ENCODE measurements at regions not wholly inside any gene's neighbourhood (a gene's known extent, or its start where the extent isn't known, plus 50 kb on each side); places are given as distances from the start of the nearest gene placed in this dataset.
"Not testable (repeated sequence)": the region's sequence is repeated elsewhere in the genome, so short reads cannot be mapped to it uniquely, and the experiment has no call there.

DNA sequence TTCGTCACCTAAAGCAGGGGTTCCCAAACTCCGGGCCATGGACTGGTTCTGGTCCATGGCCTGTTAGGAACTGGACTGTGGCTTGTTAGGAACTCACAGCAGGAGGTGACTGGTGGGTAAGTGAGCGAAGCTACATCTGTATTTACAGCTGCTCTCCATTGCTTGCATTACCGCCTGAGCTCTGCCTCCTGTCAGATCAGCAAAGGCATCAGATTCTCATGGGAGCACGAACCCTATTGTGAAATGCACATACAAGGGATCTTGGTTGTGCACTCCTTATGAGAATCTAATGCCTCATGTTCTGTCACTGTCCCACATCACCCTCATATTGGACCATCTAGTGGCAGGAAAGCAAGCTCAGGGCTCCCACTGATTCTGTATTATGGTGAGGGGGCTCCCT is 217.0 kb downstream of the ZFP36L2 start:
- DNase-seq = no peak

DNA sequence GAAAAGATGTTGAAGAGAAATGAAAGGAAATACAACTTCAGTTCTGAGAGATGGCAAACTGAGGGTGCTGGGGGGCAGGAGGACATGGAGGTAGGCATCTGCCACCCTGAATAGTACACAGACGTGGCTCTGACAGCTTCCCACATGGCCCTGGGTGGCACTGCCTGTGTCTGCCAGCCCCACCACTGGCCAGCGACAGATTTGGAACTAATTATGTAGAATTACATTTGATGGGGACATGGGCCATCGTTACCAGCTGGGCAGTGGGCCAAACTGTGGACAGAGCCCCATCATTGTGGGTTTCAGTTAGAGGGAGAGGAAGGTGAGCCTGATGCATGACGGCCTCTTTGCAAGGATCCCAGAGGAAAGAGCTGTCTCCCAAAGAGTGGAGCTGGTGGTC is 216.0 kb upstream of the HAAO start:
- DNase-seq = no peak

DNA sequence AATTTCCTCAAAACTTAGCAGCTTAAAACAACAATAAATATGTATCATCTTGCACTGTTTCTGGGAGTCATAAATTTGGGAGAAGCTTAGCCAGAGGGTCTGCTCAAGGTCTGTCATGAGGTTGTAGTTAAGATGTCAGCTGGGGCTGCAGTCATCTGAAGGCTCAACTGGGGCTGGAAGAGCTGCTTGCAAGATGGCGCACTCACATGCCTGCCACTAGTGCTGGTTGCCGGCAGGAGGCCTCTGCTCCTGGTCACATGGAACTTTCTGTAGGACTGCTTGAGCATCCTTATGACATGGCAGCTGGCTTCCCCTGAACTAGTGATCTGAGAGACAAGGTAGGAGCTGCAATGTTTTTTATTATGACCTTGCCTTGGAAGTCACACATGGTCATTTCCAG is 215.5 kb upstream of the HAAO start:
- no peak for DNase-seq

DNA sequence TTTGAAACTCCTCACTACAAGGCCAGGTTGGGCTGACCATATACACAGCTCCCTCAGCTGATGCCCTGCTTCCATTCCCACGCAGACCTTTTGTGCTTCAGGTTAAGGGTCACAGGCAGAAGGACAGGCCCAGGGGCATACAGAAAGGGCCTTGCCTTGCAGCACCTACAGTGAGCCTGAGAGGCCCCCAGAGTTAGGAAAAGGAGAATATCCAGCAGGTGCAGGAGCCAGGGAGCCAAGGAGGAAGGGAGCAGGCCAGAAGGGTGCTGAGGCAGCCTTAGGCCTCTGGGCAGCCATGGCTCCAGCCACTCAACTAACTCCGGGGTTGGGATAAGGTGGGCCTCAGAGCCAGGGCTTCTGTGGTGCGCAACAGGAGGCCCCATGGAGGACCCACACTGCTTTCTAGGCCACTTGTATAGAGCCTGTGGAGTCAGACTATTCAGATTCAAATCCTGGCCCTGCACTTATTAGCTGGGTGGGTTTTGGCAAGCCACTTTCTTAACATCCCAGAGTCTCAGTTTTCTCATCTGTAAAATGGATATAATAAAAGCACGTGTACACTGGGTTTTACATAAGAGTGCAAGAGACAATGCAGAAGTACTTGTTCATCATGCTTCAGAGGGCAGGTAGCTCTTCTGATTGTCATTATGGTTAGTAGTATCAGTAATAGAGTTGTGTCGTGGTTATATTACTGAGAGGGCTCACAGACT is 214.6 kb upstream of the HAAO start:
- no peak for DNase-seq

DNA sequence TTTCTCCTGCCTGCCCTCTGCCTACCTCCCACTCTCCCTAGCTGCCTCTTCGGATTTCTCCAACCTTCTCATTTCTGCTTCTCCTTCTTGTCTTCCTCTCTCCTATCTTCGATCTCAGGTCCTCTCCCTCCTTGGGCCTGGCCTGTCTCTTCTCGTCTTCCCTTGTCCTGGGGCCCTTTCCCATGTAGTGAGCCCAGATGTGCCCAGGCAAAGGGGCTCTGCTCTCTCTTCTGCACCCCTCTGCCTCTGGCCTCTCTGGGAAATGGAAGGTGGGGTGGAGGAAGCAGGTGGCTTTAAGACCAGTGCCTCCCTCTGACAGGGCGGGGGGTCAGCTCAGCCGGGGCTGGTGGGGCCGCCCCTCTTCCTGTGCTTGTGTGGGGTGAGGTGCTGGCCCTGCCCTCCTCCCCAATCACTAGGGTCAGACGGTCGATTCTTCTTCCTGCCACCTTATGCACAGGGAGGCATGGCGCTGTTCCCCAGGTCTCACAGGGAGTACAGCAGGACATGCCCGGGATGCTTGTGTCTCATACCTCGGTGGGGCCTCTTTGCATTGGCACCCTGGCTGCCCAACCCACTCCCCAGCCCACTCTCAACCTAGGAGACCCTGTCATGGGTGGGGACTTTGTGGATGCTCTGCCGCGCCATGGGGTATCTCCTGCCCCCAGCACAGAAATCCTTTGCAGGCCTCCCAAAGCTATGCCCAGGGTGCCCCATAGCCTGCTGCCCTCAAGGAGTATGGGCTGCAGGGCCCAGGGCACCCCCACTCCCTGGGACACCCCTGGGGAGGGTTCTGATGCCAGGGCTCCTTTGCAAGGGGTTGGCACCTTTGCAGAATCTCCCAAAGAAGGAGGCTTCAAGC is 213.8 kb upstream of the HAAO start:
- DNase-seq = no peak

DNA sequence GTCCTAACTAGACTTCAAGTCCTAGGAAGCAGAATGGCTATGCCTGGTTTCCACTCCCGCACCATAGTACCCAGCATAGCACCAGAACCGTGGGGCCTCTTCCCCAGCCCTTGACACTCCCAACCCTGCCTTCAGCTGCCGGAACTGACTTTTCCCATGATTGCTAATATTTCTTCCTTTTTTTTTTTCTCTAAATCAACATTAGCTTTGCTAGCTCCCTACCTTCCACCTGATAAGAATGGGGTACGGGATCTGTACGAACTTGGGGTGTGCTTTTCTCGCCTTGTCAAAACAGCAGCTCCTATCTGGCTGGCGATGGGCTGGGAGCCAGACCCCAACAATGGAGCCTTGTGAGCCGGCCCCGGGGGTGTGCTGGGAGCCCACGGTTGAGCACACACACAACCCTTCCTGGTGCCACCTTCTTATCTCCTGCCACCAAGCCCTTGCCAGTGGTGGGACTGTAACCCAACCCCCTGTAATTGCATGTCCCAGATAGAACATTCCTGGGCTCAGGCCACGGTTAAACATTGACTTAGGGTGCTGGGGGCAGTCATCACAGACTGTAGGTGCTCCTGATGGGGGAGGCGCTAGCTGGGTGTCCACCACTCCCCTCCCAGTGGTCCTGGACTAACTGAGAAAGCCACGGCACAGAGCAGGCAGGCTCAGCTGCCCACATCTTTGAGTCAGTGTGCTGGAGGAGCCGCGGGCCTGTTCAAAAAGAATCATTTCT is 213.0 kb upstream of the HAAO start:
- DNase-seq = no peak

DNA sequence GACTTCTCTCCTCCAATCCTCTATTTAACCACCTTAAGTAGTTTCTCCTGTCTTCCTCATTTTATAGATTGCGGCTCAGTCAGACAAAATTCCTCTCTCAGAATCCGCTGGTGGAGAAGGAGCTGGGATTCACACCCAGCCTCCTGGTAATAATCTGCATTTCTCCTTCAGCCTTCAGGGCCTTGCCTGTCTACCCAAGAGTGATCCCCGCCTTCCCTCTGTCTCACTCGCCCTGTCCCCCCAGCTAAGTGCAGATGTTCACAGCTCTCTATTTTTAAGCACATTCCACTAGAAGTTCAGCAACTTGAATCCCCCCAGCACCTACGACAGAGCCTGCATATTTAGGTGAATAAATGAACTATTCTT is 212.5 kb upstream of the HAAO start:
- DNase-seq = no peak

DNA sequence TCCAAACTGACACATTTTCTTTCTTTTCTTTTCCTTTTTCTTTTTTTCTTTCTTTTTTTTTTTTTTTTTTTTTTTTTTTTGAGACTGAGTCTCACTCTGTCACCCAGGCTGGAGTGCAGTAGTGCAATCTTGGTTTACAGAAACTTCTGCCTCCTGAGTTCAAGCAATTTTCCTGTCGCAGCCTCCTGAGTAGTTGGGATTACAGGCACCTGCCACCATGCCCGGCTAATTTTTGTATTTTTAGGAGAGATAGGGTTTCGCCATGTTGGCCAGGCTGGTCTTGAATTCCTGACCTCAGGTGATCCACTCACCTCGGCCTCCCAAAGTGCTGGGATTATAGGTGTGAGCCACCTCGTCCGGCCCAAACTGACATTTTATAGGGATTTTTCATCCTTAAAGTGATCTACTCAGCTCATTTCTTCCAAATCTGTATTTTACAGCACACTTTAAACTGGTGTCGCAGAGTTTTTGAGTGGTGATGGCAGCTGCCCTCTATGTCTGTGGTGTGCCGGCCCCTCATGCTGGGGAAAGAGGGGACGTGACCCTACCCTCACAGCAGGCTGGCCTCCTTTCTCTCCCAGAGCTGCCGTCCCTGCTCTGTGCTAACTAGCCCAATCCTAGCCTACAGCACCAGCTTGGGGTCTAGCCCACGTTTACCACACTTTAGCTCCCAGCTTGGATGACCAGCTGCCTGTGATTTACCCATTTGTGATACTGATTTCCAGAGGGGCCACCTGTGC is 211.9 kb upstream of the HAAO start:
- DNase-seq = not testable (repeated sequence)

DNA sequence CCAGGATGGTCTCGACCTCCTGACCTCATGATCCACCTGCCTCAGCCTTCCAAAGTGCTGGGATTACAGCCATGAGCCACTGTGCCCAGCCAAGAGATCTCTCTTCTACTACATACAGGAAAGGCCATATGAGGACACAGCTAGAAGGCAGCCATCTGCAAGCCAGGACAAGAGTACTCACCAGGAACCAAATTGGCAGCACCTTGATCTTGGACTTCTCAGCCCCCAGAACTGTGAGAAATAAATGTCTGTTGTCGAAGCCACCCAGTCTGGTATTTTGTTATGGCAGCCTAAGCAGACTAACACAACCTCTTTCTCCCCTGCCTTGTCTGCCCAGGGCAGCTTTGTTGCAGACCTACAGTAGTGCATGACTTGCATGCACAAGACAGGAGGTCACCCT is 211.3 kb upstream of the HAAO start:
- DNase-seq = no peak

DNA sequence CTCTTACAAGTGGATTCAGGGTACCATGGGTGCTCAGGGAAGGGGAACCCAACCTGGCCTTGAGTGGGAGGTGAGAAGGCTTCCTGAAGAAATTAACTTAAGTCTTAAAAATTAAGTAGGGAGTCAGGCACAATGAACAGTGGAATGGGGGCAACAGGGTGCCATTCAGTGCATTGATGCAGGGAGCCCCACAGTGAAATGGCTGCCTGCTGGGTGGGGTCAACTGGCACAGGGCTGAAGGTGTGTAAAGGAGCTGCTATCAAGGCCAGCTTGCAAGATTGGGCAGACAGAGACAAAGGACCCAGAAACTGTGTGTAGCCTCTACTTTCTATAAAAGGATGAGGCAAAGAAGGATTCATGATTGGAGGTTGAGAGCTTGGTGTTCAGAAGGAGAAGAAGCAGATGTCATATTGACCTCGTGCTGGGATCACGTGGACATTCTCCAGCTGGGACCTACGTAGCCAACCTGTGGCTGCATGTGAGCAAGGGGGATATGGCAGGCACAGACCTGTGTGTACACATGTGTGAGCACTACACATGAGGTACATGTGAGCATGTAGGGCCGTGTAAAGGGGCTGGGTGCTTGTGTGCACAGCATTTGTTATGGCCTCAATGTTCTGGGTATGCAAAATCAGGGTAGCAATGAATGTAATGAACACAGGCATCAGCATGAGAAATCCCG is 209.5 kb upstream of the HAAO start:
- no peak for DNase-seq

DNA sequence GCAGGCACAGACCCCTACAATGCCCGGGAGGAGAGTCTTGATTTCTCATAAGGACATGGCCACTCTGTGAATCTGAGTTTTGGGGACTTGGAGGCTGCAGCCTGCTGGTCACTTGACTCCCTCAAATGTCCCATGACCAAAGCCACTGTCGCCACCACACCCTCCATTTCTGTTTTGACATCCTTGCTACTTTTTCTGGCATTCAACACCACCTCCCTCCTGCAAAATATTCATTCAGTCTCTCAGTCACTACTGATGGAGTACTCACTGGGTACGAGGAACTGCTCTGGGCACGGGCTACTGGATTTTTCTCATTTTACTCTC is 208.6 kb upstream of the HAAO start:
- no peak for DNase-seq

DNA sequence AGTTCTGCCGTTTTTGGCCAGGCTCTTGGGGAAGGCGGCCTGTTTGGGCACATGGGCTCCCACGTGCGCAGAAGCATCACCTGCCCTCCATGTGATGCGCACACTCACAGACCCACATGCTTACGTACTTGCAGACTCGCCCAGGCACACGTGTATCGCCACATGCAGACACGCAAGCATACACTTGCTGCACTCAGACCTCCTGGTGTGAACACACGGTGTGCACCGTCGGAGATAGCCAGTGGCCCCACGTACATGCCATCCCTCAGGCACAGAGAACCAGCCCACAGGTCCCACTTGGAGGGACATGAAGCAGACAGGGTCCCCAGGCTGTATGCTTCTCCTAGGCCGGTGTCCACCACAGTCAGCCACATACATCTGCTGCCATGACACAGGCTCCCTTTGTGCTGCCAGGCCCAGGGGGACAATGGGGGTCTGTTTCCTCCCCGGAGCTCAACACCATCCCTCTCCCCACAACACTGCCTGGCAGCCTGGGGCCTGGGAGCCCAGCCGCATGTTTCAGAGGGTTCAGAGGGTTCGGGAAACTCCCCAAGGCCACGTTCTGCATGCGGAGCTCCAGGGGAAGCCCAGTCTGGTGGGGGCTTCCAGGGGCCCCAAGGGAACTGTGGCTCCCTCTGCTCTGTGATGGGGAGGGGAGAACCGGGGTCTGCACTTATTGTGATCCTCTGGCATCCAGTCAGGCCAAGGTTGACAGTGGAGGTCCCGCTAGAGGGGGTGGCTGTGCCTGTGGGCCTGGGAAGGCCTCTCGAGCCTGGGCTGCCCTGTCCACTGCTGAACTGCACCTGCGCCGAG is 208.1 kb upstream of the HAAO start:
- DNase-seq = no peak

DNA sequence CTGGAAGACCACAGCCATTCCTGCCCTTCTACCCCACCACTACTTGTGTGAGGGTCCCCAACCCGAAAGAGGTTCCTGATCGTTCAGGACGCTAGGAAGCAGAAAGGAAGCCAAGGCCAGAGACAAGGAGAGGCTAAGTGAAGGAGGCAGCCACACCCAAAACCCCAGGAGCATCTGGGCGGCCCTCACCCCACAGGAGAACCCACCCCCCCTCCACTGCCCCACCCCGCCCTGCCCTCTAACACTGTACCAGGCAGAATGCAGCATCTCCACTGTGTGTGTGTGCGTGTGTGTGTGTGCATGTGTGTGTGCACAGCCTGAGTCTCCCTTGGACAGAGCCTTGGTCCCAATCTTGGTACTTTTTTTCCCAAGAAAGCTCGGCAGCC is 207.5 kb upstream of the HAAO start:
- DNase-seq = no peak

DNA sequence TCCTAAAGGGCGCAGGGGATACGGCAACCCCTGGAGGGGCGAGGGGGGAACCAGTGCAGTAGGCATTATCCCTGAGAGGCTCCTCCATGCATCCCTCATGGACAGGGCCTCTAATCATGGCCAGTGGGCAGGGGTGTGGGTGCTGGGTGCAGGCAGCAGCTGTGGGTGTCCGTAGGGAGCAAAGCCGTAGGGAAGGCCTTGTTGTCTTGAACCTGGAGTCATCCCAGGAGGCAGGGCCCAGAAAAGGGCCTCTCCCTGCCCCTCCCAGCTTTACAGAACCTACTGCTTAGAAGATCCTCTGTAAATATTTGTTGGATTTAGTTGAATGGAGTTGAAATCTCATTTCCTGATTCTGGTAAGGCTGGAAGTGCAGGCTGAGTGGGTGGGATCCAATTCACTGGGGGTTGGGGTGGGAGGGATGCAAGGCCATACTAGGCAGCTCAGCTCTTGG is 207.0 kb upstream of the HAAO start:
- no peak for DNase-seq

DNA sequence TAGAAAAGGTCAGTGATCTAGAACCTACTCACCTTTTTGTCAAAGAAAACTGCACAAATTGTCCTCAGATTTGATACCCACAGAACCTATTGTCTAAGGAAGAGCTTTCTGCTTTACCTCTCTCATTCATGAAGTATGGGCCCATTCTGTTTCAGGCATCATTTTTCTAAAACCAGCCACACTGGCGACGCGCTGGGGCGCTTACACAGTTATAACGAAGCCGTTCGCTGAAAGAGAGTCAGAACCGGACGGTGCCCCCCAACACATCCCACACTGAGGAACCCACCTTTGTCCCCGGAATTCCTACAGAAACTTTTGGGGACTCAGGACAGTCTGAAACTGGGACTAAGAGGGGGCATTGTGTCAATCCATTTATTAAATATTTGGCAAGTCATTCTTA is 206.3 kb upstream of the HAAO start:
- no peak for DNase-seq

DNA sequence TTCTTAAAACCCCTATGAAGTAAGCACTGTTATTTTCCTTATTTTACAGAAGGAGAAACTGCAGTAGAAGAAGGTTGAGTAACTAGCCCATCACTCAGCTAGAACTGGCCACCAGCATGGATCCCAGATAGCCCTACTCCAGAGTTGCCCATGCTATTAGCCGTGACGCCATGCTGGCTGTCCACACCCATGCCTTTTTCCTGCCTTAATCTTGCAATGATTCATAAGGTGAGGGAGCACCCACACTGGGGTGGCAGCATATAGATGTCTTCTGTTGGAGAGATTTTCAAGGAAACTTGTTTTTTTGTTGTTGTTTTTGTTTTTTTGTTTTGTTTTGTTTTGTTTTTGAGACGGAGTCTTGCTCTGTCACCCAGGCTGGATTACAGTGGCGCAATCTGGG is 204.1 kb upstream of the HAAO start:
- DNase-seq = no peak

DNA sequence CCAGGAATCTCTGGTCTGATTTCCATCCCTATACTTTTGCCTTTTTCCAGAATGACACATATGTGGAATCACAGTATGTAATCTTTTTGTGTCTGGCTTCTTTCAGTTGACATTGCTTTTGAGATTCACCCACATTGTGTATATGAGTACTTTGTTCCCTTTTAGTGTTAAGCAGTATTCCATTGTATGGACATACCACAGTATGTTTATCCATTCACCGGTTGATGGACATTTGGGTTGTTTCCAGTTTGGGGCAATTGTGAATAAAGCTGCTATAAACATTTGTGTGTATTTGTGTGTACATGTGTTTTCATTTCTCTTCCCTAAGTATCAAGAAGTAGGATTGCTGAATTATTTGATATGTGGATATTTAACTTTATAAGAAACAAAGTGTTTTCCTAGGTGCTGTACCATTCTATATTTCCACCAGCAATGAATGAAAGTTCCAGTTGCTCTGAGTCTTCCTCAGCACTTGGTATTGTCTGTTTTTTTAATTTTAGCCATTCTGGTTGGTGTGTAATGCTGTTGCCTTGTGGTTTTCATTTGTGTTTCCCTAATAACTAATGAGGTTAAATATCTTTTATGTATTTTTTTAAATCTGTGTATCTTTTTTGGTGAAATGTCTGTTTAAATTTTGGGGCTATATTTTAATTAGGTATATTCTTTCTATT is 203.5 kb upstream of the HAAO start:
- no peak for DNase-seq

DNA sequence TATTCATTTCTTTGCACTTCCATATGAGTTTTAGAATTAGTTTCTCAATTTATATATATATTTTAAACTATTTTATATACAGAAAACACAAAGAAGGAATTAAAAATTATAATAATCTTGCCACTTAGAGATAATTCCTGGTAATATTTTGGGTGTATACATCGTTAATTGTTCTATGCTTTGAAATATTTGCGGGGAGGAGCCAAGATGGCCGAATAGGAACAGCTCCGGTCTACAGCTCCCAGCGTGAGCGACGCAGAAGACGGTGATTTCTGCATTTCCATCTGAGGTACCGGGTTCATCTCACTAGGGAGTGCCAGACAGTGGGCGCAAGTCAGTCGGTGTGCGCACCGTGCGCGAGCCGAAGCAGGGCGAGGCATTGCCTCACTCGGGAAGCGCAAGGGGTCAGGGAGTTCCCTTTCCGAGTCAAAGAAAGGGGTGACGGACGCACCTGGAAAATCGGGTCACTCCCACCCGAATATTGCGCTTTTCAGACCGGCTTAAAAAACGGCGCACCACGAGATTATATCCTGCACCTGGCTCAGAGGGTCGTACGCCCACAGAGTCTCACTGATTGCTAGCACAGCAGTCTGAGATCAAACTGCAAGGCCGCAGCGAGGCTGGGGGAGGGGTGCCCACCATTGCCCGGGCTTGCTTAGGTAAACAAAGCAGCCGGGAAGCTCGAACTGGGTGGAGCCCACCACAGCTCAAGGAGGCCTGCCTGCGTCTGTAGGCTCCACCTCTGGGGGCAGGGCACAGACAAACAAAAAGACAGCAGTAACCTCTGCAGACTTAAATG is 197.1 kb upstream of the HAAO start:
- DNase-seq = not testable (repeated sequence)

DNA sequence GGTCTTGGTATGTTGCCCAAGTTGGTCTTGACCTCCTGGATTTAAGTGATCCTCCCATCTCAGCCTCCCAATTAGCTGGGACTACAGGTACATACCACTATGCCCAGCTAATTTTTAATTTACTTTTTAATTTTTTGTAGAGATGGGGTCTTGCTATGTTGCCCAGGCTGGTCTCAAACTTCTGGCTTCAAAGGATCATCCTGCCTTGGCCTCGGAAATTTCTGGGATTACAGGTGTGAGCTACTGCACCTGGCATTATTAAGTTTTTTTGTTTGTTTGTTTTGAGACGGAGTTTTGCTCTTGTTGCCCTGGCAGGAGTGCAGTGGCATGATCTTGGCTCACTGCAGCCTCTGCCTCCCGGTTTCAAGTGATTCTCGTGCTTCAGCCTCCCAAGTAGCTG is 195.7 kb upstream of the HAAO start:
- not testable (repeated sequence) for DNase-seq
